ENCODE measurements at regions not wholly inside any gene's neighbourhood (a gene's known extent, or its start where the extent isn't known, plus 50 kb on each side); places are given as distances from the start of the nearest gene placed in this dataset.

GRCh38 chr2:155689791-155690190 lies 642.7 kb downstream of the NR4A2 start:
- DNase-seq (ENCODE audit: low spot score), result no peak

- no peak for DNase-seq (ENCODE audit: low spot score)
These were observed 645.3 kb downstream of the NR4A2 start for GRCh38 chr2:155687181-155687580.

GRCh38 chr2:155679647-155680046 lies 652.9 kb downstream of the NR4A2 start:
- DNase-seq (ENCODE audit: low spot score), result no peak

GRCh38 chr2:155675920-155676319 lies 656.6 kb downstream of the NR4A2 start:
- DNase-seq (ENCODE audit: low spot score), result no peak

GRCh38 chr2:155665704-155666103 lies 666.8 kb downstream of the NR4A2 start:
- no peak for DNase-seq (ENCODE audit: low spot score)

- DNase-seq (ENCODE audit: low spot score), result no peak
These were observed 669.3 kb downstream of the NR4A2 start for GRCh38 chr2:155663265-155663664.

GRCh38 chr2:155662224-155662623 lies 670.3 kb downstream of the NR4A2 start:
- no peak for DNase-seq (ENCODE audit: low spot score)

- DNase-seq (ENCODE audit: low spot score), result no peak
These were observed 679.3 kb downstream of the NR4A2 start for GRCh38 chr2:155653176-155653575.

GRCh38 chr2:155651851-155652250 lies 680.7 kb downstream of the NR4A2 start:
- DNase-seq (ENCODE audit: low spot score), result no peak

GRCh38 chr2:155645791-155646190 lies 686.7 kb downstream of the NR4A2 start:
- no peak for DNase-seq (ENCODE audit: low spot score)

GRCh38 chr2:155643056-155643775 lies 689.3 kb downstream of the NR4A2 start:
- DNase-seq (ENCODE audit: low spot score), result no peak

- DNase-seq (ENCODE audit: low spot score), result no peak
These were observed 698.5 kb downstream of the NR4A2 start for GRCh38 chr2:155633887-155634570.

GRCh38 chr2:155633060-155633839 lies 699.3 kb downstream of the NR4A2 start:
- no peak for DNase-seq (ENCODE audit: low spot score)

GRCh38 chr2:155630760-155631159 lies 701.8 kb downstream of the NR4A2 start:
- no peak for DNase-seq (ENCODE audit: low spot score)

- DNase-seq (ENCODE audit: low spot score), result no peak
These were observed 710.1 kb downstream of the NR4A2 start for GRCh38 chr2:155622443-155622842.

- no peak for DNase-seq (ENCODE audit: low spot score)
These were observed 731.4 kb downstream of the NR4A2 start for GRCh38 chr2:155600914-155601760.

- DNase-seq (ENCODE audit: low spot score), result no peak
These were observed 732.2 kb downstream of the NR4A2 start for GRCh38 chr2:155600296-155600695.

GRCh38 chr2:155599834-155600233 lies 732.7 kb downstream of the NR4A2 start:
- no peak for DNase-seq (ENCODE audit: low spot score)

- DNase-seq (ENCODE audit: low spot score), result no peak
These were observed 748.8 kb downstream of the NR4A2 start for GRCh38 chr2:155583674-155584195.

- no peak for DNase-seq (ENCODE audit: low spot score)
These were observed 757.6 kb downstream of the NR4A2 start for GRCh38 chr2:155574941-155575340.

GRCh38 chr2:155547571-155547970 lies 785.0 kb downstream of the NR4A2 start:
- DNase-seq (ENCODE audit: low spot score), result no peak
